Keratinocyte (primary cell): ENCODE measurements at regions not wholly inside any gene's neighbourhood (a gene's known extent, or its start where the extent isn't known, plus 50 kb on each side); places are given as distances from the start of the nearest gene placed in this dataset.

Experiments used
- DNase-seq: peaks from one replicate; pipeline ENCODE4 v3.0.0-alpha.2; 2011; ENCODE audit warnings: low read depth, missing footprints, low spot score
- FAIRE-seq: peaks from 2 replicates; lab custom pipeline; 2011; peaks lifted over from hg19 to GRCh38; lab: Jason Lieb, UNC
- H2AFZ ChIP-seq: 2 replicates; pipeline ENCODE4 v1.6.0; 2012; ENCODE audit warnings: low read length, control low read depth, inconsistent platforms; ENCODE audit not compliant: control insufficient read depth
- H3K27ac ChIP-seq: 2 replicates; pipeline ENCODE4 v1.5.1; 2011; ENCODE audit warnings: low read length; ENCODE audit not compliant: control insufficient read depth, insufficient read depth
- H3K27me3 ChIP-seq: 3 replicates; pipeline ENCODE4 v1.6.0; 2011; ENCODE audit warnings: low read length; ENCODE audit not compliant: control insufficient read depth, insufficient read depth; ENCODE audit errors: extremely low read depth
- H3K36me3 ChIP-seq, 2 experiments: 2 replicates in 1 of 2; 3 replicates in 1 of 2; pipeline ENCODE4 v1.5.1; 2011; ENCODE audit warnings: low read length in 2 of 2, mild to moderate bottlenecking in 1 of 2; ENCODE audit not compliant: control insufficient read depth in 2 of 2, insufficient read depth in 2 of 2; ENCODE audit errors: extremely low read depth in 1 of 2
- H3K4me1 ChIP-seq: 3 replicates; pipeline ENCODE4 v1.5.1; 2011; ENCODE audit warnings: low read length; ENCODE audit not compliant: control insufficient read depth, insufficient read depth; ENCODE audit errors: extremely low read depth
- H3K4me2 ChIP-seq: 3 replicates; pipeline ENCODE4 v1.6.0; 2011; ENCODE audit warnings: low read depth, low read length; ENCODE audit not compliant: control insufficient read depth, insufficient read depth; ENCODE audit errors: extremely low read depth
- H3K4me3 ChIP-seq, 3 experiments: fragments of 200-600 bp in 1 of 3; sonication (generic) in 1 of 3; 2 replicates in 2 of 3; 3 replicates in 1 of 3; pipeline ENCODE4 v1.5.1; 2011 to 2016; ENCODE audit warnings: low read length in 3 of 3, mild to moderate bottlenecking in 3 of 3, control low read depth in 2 of 3, inconsistent platforms in 1 of 3, low read depth in 1 of 3, mixed read lengths in 1 of 3, mixed run types in 1 of 3, moderate library complexity in 1 of 3; ENCODE audit not compliant: control insufficient read depth in 2 of 3, insufficient read depth in 2 of 3; ENCODE audit errors: extremely low read depth in 1 of 3
- H3K79me2 ChIP-seq: 2 replicates; pipeline ENCODE4 v1.6.0; 2012; ENCODE audit warnings: low read length; ENCODE audit not compliant: control insufficient read depth, insufficient read depth
- H3K9ac ChIP-seq: 3 replicates; pipeline ENCODE4 v1.6.0; 2011; ENCODE audit warnings: low read length; ENCODE audit not compliant: control insufficient read depth, insufficient read depth; ENCODE audit errors: extremely low read depth
- H3K9me1 ChIP-seq: 3 replicates; pipeline ENCODE4 v1.6.0; 2011; ENCODE audit warnings: low read length; ENCODE audit not compliant: control insufficient read depth, insufficient read depth; ENCODE audit errors: extremely low read depth
- H3K9me3 ChIP-seq: 2 replicates; pipeline ENCODE4 v1.5.1; 2012; ENCODE audit warnings: low read depth, low read length; ENCODE audit not compliant: control insufficient read depth
- H4K20me1 ChIP-seq: 3 replicates; pipeline ENCODE4 v1.6.0; 2011; ENCODE audit warnings: low read length; ENCODE audit not compliant: control insufficient read depth, insufficient read depth; ENCODE audit errors: extremely low read depth
- CTCF ChIP-seq, 3 experiments: IDR thresholded peaks in 1 of 3; conservative IDR thresholded peaks in 1 of 3; optimal IDR thresholded peaks in 1 of 3; 2 replicates in 2 of 3; 3 replicates in 1 of 3; pipeline versions ENCODE3 to v1.5.1; 2011; ENCODE audit warnings: low read length in 3 of 3, mild to moderate bottlenecking in 3 of 3, moderate library complexity in 2 of 3, control low read depth in 1 of 3, inconsistent platforms in 1 of 3; ENCODE audit not compliant: insufficient read depth in 2 of 3; ENCODE audit errors: extremely low read depth in 1 of 3
- EZH2 ChIP-seq: IDR thresholded peaks from one replicate; pipeline ENCODE4 v1.6.1; 2012; ENCODE audit warnings: inconsistent platforms, mild to moderate bottlenecking, low read length, moderate library complexity
- dilution Hi-C: fragments of 300-500 bp; cut with MboI; formaldehyde crosslinking; loops from one replicate; pipeline ENCODE4 v1.7.0; 2020; ENCODE audit warnings: low sequenced_read_pairs; ENCODE audit not compliant: extremely low pct_ligation_motif_present

DNA sequence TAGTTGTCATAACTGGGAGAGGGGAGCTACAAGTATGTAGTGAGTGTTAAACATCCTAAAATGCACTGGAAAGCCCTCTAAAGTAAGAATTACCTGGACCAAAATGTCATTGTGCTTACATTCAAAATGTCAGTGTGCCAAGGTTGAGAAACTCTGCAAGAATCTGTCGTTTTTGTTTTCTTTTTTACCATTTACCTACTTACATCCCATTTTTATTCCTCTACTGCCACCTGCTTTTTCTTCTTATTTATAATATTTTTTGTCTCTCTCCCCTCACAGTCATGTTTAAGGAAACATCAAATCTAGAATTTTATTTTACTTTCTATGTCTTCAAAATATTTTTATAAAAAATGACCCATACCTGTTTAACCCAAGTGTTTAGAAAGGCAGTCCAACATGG is 226.4 kb downstream of the PCDH17 start:
- DNase-seq (no peak), FAIRE-seq (no peak)
- TF ChIP-seq CTCF (optimal IDR thresholded peaks at IDR 0.05 in 1 of 3, IDR thresholded peaks at IDR 0.05 in 1 of 3, conservative IDR thresholded peaks at IDR 0.05 in 1 of 3; ENCODE audit: extremely low read depth in 1 of 3, insufficient read depth in 2 of 3, low read length in 3 of 3) (no peak), EZH2 (no peak)
- Histone ChIP-seq H4K20me1 (no peaks in the 10 kb centered on the region), H3K79me2 (no peaks in the 10 kb centered on the region), H3K27ac (no peak overlapping the region), H3K9ac (no peak overlapping the region), H3K4me3 (no peak overlapping the region), H3K27me3 (no peaks in the 10 kb centered on the region), H2AFZ (no peak overlapping the region), H3K4me1 (no peaks in the 10 kb centered on the region), H3K9me3 (no peaks in the 10 kb centered on the region), H3K36me3 (no peaks in the 10 kb centered on the region), H3K9me1 (no peaks in the 10 kb centered on the region), H3K4me2 (no peak overlapping the region)
- dilution Hi-C loops, result no loop called here

- FAIRE-seq (no peak), DNase-seq (no peak)
- no peak overlapping the region for H3K9ac ChIP-seq
- no peak overlapping the region for H3K4me3 ChIP-seq
- H3K27me3 ChIP-seq, result no peaks in the 10 kb centered on the region
- H3K36me3 ChIP-seq, result no peaks in the 10 kb centered on the region
- dilution Hi-C loops, result no loop called here
- no peaks in the 10 kb centered on the region for H3K9me1 ChIP-seq
- no peaks in the 10 kb centered on the region for H3K9me3 ChIP-seq
- no peaks in the 10 kb centered on the region for H3K4me1 ChIP-seq
- H2AFZ ChIP-seq, result no peak overlapping the region
- no peak overlapping the region for H3K27ac ChIP-seq
- H3K79me2 ChIP-seq, result no peaks in the 10 kb centered on the region
- no peak for TF ChIP-seq CTCF (optimal IDR thresholded peaks at IDR 0.05 in 1 of 3, IDR thresholded peaks at IDR 0.05 in 1 of 3, conservative IDR thresholded peaks at IDR 0.05 in 1 of 3; ENCODE audit: extremely low read depth in 1 of 3, insufficient read depth in 2 of 3, low read length in 3 of 3)
- TF ChIP-seq EZH2, result no peak
- H3K4me2 ChIP-seq, result no peak overlapping the region
- no peaks in the 10 kb centered on the region for H4K20me1 ChIP-seq
Observed at GRCh38 chr13:57858376-57858775, 226.8 kb downstream of the PCDH17 start.
